ENCODE measurements at regions not wholly inside any gene's neighbourhood (a gene's known extent, or its start where the extent isn't known, plus 50 kb on each side); places are given as distances from the start of the nearest gene placed in this dataset.

- peak overlapping the region in 1 of 2 donors; percentile 80 for H3K4me3 Mint-ChIP-seq
- peaks cover 69% of the 10 kb centered on the region for H3K4me1 Mint-ChIP-seq
- Histone ChIP-seq H3K4me1 (ENCODE audit: control insufficient read depth in 1 of 2, insufficient read depth in 2 of 2, low read length in 2 of 2) (peaks cover 59 to 71% of the 10 kb centered on the region in 2 donors), H3K4me2 (replicated peaks; ENCODE audit: extremely low read depth, low read length, poor library complexity, severe bottlenecking) (no peak overlapping the region), H3K27me3 (ENCODE audit: control insufficient read depth in 2 of 2, insufficient read depth in 2 of 2, low read length in 2 of 2) (peaks cover 65 to 72% of the 10 kb centered on the region in 2 donors), H3K4me3 (replicated peaks in 1 of 3; ENCODE audit: low read depth in 2 of 3, low read length in 3 of 3) (no peak overlapping the region), H3K36me3 (replicated peaks in 1 of 2; ENCODE audit: control insufficient read depth in 1 of 2, insufficient read depth in 2 of 2, low read length in 2 of 2) (no peaks in the 10 kb centered on the region), H2AFZ (ENCODE audit: insufficient read depth, low read depth, low read length, poor library complexity, severe bottlenecking) (no peak overlapping the region), H4K20me1 (ENCODE audit: insufficient read depth, low read length) (peaks cover 6% of the 10 kb centered on the region), H3K9me3 (replicated peaks in 1 of 2; ENCODE audit: control insufficient read depth in 1 of 2, insufficient read depth in 1 of 2, low read length in 2 of 2) (no peaks in the 10 kb centered on the region), H3K27ac (ENCODE audit: low read depth in 1 of 2, low read length in 2 of 2) (no peak overlapping the region), H3K79me2 (ENCODE audit: insufficient read depth, low read length) (no peaks in the 10 kb centered on the region), H3K9ac (ENCODE audit: insufficient read depth, low read length, poor library complexity, severe bottlenecking) (no peak overlapping the region)
- peak in 1 of 3 donors; percentile 17 for DNase-seq
- peaks cover 65 to 76% (median 67%) of the 10 kb centered on the region in 3 donors for H3K27me3 Mint-ChIP-seq (ENCODE audit: low read depth in 3 of 3)
- no peak for TF ChIP-seq CTCF (IDR thresholded peaks at IDR 0.05)
- intact Hi-C loops (cut with micrococcal nuclease): no loop called here
- H3K9me3 Mint-ChIP-seq: peaks cover 0 to 9% (median 4%) of the 10 kb centered on the region in 7 donors
- H3K27ac Mint-ChIP-seq: peak overlapping the region in 4 of 7 donors; percentile 25 to 65 (median 51)
- peaks cover 12 to 21% of the 10 kb centered on the region in 2 donors for H3K36me3 Mint-ChIP-seq
- 43% methylated on average over 2 of the region's 2 CpGs for WGBS (ENCODE audit: insufficient coverage)
These were observed 359.3 kb upstream of the TNP1 start for GRCh38 chr2:217219164-217219520.

GRCh38 chr2:217218269-217219163, 358.7 kb upstream of the TNP1 start:
- Histone ChIP-seq H3K36me3 (replicated peaks in 1 of 2; ENCODE audit: control insufficient read depth in 1 of 2, insufficient read depth in 2 of 2, low read length in 2 of 2) (no peaks in the 10 kb centered on the region), H2AFZ (ENCODE audit: insufficient read depth, low read depth, low read length, poor library complexity, severe bottlenecking) (no peak overlapping the region), H3K4me3 (replicated peaks in 1 of 3; ENCODE audit: low read depth in 2 of 3, low read length in 3 of 3) (no peak overlapping the region), H4K20me1 (ENCODE audit: insufficient read depth, low read length) (peaks cover under 1% of the 10 kb centered on the region), H3K27me3 (ENCODE audit: control insufficient read depth in 2 of 2, insufficient read depth in 2 of 2, low read length in 2 of 2) (peaks cover 70 to 75% of the 10 kb centered on the region in 2 donors), H3K27ac (ENCODE audit: low read depth in 1 of 2, low read length in 2 of 2) (no peak overlapping the region), H3K9me3 (replicated peaks in 1 of 2; ENCODE audit: control insufficient read depth in 1 of 2, insufficient read depth in 1 of 2, low read length in 2 of 2) (no peaks in the 10 kb centered on the region), H3K9ac (ENCODE audit: insufficient read depth, low read length, poor library complexity, severe bottlenecking) (no peak overlapping the region), H3K4me2 (replicated peaks; ENCODE audit: extremely low read depth, low read length, poor library complexity, severe bottlenecking) (no peak overlapping the region), H3K4me1 (ENCODE audit: control insufficient read depth in 1 of 2, insufficient read depth in 2 of 2, low read length in 2 of 2) (peaks cover 53 to 65% of the 10 kb centered on the region in 2 donors), H3K79me2 (ENCODE audit: insufficient read depth, low read length) (no peaks in the 10 kb centered on the region)
- H3K4me1 Mint-ChIP-seq: peaks cover 63% of the 10 kb centered on the region
- TF ChIP-seq CTCF (IDR thresholded peaks at IDR 0.05): no peak
- WGBS (ENCODE audit: insufficient coverage): 14% methylated on average over 1 of the region's 5 CpGs
- intact Hi-C loops (cut with micrococcal nuclease): no loop called here
- H3K27ac Mint-ChIP-seq: peak overlapping the region in 5 of 7 donors; percentile 25 to 69 (median 59)
- peaks cover 0 to 9% (median 2%) of the 10 kb centered on the region in 7 donors for H3K9me3 Mint-ChIP-seq
- peak; percentile 43 to 83 (median 50) for DNase-seq
- H3K4me3 Mint-ChIP-seq: peak overlapping the region in 1 of 2 donors; percentile 80
- peaks cover 68 to 75% (median 69%) of the 10 kb centered on the region in 3 donors for H3K27me3 Mint-ChIP-seq (ENCODE audit: low read depth in 3 of 3)
- H3K36me3 Mint-ChIP-seq: peaks cover 12 to 21% of the 10 kb centered on the region in 2 donors

All from CD14-positive monocyte (primary cell).